ENCODE measurements at regions not wholly inside any gene's neighbourhood (a gene's known extent, or its start where the extent isn't known, plus 50 kb on each side); places are given as distances from the start of the nearest gene placed in this dataset.
"Not testable (repeated sequence)": the region's sequence is repeated elsewhere in the genome, so short reads cannot be mapped to it uniquely, and the experiment has no call there.

DNA sequence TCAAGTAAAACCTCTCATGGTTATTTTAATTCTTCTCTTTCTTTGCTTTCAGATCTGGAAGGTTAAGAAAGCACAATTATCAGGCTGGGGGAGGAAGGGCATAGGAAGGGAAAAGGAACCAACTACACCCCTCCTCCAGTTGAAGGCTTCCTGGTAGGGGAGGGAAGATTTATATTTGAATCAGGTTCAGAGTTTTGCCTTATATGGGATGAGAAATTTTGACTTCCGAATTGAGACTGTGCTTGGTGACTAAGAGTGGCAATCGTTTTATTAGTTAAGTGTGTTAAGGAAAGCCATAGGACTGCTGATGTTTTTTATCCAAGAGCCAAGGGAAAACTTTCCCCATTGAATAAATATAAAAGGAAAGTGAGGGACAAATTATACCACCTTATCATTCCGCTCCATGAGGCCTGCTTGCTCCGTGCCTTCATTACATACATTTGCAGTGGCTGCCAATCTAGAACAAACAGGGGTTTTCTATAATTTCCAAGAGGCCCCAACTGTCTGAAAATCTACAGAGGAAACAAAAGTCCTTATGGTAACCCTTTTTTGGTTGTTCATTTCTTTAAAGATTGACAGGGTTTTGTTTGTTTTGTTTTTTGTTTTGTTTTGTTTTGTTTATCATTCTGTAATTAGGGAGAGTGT, 115.7 kb upstream of the EPB41L4A start:
- no peak for DNase-seq

DNA sequence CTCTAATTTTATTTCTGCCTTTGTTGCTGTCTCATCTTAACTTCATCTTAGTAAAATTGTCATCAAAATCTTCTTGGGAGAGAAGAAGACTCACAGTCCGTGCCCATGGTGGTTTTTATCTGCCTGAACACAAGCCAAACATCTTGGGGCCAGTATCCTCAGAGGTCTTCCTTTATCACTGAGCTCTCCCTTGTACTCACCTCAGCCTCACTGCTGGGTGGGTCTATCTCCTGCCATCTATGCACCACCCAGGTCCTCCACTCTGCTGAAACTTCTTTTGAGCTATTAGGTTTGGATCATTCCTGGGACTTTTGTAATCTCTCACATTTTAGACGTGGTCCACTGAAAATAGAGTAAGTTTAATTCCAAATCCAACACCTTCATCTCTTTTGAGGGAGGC, 116.3 kb upstream of the EPB41L4A start:
- DNase-seq = no peak

DNA sequence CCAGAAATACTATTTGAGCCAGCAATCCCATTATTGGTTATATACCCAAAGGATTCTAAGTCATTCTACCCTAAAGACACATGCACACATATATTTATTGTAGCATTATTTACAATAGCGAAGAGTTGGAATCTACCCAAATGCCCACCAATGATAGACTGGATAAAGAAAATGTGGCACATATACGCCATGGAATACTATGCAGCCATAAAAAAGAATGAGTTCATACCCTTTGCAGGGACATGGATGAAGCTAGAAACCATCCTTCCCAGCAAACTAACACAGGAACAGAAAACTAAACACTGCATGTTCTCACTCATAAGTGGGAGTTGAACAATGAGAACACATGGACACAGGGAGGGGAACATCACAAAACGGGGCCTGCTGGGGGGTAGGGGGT, 125.5 kb upstream of the EPB41L4A start:
- DNase-seq = not testable (repeated sequence)

DNA sequence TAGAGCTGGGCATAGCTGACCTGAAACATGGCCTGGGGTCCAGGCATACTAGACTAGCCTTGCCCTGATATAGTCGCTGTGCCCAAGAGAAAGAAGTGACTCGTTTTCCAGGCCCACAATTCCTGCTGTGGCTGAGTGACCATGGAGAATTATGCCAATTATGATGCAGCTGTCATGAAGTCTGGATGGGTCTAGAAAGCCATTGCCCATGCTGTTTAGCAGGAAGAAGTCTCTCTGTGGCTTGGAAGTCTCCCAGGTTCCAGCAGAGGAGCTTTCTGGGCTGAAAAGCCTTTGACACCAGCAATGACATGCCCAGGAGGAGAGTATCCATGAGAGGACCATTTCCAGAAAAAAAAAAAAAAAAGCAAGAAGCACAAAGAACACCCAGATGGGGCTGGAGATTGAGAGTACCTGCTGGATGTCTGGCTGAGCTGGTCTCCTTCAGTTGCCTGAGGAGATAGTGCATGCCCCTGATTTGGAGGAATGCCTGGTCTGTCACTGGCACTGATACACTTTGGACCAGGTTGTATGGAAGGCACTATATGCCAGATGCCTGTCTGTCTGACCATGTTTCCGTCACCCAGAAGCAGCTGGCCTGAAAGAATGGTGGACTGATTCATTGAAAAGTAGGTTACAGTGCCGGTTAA, 128.0 kb upstream of the EPB41L4A start:
- no peak for DNase-seq

DNA sequence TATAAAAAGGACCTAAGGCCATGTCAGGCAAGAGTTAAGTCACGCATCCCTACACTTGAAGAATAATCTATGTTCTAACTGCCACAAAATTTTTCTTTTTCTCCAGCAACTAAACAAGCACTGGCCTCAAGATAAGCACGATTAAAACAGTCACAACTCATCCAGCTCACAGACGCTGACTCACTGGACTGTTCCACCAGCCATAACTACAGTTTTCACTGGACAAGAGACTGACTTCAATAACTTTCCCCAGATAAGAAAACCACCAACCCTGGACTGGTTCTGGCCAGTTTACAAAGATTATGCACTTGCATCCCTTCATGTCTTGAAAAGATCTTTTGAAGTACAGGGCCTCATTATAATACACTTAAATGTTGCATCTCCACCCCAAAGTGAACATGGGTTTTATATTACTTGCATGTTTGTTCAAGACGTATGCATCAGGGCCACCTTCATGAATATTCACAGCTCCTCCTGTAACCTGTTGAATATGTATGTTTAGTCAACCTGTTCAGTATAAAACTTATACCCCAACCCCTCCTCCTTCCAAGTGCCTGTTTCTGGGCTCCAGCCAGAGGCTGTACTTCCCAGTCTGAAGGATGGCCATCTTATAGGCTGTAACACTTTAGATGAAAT, 129.3 kb upstream of the EPB41L4A start:
- DNase-seq = no peak

DNA sequence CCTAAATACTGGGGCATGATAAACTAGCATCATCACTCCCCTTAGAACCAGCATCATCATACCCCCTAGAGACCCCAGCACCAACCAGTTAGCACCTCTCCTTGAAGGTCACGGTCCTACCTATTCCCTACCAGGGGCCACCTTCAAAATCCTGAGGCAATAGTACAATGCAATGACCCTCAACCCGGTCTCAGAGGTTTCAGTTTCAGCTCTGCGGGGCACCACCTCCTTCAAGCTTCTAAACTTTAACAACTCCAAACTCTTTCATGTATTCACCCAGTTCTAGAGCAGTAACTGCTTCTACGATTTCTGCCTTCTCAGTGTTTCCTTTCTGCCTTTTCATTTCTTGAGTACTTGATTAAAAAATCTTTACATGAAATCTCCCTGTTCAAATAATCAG, 130.1 kb upstream of the EPB41L4A start:
- no peak for DNase-seq

DNA sequence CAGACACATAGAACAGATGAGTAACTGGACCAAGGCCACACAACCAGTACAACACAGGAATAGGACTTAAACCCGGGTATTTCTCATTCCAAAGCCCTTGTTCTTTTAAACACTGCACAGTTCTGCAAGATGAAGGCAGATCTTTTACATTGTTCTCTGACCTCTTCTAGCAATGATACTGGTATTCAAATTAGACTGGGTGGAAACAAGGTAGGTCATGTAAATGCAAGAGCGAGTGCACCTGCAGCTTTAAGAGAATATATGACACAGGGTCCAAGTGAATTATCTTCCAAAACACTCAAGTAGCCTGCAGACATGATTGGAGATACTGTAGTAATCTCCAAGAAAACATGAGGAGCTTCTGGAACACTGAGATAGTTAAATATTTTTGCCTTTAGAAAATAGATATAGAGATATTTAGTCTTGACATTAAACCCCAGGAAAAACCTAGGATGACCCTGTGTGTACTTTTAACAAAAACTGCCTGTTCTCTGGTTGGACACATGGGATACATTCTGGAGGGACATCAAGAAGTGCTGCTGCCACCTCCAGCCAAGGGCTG, 130.6 kb upstream of the EPB41L4A start:
- no peak for DNase-seq

DNA sequence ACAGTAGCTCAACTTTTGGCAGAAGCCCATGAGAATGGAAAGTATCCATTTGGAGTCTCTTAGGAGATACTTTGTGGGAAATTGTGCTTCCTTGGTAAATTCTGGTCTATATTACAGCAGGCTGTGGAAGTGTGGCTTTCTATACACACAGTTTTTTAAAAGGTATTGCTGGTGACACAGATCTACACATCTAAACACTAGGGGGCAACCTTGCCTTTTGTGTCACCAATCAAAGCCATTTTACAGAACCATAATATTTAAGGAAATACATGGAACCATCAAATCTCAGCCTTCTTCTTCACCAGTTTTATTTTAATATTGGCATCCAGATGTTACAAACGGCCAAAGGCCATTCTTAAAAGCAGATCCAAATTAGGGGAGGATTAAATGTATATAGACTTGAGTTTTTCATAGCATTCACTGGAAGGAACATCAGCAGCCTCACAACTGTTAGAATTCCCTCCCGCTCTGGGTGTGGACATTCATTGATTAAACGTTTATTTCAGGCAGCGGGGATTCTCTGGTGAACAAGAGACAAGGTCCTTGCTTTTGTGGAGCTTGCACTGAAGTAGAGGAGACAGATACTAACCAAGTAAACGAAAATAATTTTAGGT, 132.4 kb upstream of the EPB41L4A start:
- peak; percentile 21 for DNase-seq

DNA sequence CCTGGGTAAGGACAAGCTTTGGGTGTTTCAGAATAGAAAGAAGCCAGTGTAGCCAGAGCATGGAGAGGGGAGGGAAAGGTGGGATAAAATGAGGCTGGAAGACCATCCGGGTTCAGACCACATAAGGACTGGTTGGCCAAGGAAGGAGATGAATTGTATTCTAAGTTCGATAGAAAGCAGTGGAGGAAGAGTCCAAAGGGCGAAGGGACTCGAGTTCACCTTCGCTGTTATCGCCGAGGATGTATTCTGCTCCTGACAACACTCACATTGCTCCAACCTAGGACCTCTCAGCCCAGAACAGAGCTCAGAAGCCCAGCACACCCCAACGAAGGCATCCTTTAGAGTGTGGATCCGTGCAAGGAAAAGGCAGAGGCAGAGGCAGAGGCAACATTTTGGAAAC, 133.1 kb upstream of the EPB41L4A start:
- DNase-seq = no peak

DNA sequence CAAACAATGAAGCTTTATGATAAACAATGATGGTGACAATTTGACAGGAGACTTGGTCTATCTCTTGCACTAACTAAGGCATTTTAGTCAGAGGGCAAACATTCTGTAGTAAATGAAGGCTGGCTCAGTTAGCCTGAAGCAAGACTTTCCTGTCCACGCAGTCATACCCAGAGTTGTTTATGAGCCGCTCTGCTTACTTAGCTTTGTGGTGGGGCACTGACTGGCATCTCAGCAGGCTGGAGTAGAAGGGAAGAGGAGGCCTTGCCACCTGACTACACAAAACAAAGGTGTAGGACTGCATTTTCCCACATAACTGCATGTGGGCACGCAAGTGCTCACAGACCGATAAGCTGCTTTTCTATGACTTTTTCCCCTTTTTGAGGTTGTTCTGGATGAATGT, 133.7 kb upstream of the EPB41L4A start:
- no peak for DNase-seq

DNA sequence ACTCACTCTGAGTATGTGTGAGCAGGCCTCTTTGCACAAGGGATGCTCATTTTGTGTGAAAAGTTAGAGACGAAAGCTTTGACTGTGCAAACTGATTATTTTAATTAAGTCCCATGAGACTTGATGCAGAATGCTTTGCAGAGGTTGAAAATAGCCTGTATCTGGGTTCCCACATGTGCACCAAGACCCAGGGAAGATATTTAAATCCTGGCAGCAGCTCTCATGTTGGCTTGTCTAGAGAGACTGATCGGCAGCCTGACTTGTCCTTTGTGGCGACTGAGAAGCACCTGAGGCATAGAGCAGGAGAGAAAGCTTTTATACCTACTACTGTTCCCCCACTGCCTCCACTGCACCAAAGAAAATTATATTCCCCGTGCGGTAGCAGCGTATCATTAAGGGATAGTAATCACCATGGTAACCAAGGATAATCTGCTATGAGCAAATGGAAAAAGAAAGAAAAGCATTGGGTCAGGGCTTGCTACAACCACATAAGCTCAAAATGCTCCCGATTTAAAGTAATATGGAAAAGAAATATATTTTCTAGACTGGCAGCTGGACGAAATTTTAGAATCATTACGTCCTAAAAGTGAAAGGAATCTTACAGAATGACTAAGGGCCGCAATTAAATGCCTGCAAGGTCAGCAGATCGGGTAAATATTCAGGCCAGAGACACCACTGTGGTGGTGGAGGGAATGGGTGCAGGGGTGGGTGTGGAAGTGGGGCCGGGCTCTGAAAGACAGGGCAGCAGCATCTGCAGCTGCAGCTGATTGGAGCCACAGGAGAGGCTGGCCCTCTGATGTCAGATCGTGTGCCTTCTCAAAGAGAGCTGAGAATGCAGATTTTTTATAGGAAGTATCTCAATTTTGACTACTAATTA, 135.3 kb upstream of the EPB41L4A start:
- DNase-seq = no peak

DNA sequence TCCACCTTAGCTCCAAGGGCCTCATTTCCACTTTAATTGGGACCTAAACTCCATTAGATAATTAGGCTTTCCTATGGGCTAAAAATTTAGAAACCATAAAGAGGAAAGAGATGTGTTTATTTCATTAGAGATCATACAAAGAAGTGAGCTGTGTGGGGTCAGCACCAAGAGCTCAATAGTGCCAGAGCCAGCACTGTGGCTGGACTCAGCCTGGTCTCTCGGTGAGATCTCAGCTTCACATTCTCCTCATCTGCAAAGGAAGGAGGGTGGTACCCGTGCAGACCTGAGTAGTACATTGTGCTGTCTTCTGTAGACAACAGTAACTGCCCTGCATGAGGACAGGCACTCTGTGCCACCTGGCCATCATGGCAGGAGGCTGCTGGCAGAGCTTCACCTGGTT, 136.1 kb upstream of the EPB41L4A start:
- no peak for DNase-seq

DNA sequence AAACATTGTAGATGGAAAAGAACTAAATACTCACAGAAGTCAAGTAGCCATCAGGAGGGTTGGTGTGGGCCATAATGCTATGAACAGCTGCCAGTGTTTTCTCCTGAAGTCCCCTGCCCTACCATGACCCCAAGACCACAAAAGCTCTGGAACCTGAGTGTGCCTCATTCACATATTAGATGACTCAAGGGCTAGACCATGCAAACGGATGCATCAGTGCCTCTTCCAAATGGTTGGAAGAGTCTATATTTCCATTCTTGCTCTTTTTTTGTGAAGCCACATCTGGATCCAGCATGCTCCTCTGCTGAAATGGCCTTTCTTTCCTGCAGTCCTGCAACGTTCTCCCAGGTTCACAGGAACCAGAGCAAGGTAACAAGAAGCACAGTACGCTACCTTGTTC, 136.6 kb upstream of the EPB41L4A start:
- DNase-seq = no peak

DNA sequence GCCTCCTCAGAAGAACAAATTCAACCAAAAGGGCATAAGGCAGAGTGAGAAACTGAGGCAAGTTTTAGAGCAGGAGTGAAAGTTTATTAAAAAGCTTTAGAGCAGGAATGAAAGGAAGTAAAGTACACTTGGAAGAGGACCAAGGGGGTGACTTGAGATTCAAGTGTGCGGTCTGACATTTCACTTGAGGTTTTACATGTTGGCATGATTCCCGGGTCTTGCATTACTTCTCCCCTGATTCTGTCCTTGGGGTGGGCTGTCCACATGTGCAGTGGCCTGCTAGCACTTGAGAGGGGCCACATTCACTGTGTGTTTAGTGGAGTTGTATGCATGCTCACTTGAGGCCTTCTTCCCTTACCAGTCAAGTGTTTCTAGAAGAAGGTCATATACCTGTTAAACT, 140.4 kb upstream of the EPB41L4A start:
- DNase-seq = not testable (repeated sequence)

DNA sequence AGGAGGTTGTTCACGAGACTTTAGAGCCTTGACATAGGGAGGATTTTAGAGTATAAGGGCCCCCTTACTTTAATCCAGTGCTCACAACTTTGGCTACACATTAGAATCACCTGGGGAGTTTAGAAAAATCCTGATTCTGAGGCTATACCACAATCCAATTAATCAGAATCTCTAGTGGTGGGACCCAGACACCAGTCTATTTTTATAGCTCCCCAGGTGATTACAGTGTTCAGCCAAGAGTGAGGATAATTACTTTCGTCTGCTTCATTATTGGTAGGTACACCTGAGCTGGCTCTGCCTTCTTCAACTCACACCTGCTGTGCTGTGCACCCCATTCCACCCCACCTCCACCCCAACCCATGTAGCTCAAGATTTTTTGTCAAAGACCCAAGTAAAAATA, 141.3 kb upstream of the EPB41L4A start:
- DNase-seq = no peak

DNA sequence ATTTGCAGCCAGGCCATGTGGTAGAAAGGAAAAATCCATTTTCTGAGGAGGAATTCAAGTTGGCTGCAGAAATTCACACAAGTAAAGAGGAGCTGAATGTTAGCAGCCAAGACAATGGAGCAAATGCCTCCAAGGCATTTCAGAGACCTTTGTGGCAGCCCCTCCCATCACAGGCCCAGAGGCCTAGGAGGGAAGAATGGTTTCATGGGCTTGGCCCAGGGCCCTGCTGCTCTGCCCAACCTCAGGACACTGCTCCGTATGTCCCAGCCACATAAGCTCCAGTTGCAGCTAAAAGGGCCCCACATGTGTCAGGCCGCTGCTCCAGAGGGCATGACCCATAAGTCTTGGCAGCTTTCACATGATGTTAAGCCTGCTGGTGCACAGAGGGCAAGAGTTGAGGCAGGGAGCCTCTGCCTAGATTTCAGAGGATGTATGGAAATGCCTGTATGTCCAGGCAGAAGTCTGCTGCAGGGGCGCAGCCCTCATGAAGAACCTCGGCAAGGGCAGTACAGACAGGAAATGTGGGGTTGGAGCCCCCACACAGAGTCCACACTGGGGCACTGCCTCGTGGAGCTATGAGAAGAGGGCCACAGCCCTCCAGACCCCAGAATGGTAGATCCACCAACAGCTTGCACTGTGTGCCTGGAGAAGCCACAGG, 144.2 kb upstream of the EPB41L4A start:
- DNase-seq = no peak

DNA sequence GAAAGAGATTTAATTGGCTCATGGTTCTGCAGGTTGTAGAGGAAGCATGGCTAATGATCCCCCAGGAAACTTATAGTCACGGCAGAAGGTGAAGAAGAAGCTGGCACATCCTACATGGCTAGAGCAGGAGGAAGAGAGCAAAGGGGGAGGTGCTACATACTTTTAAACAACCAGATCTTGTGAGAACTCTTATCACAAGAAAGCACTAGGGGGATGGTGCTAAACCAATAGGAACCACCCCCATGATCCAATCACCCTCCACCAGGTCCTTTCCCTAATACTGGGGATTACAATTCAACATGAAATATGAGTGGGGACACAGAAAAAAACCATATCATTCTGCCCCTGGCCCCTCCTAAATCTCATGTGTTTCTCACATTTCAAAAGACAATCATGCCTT, 147.2 kb upstream of the EPB41L4A start:
- no peak for DNase-seq

DNA sequence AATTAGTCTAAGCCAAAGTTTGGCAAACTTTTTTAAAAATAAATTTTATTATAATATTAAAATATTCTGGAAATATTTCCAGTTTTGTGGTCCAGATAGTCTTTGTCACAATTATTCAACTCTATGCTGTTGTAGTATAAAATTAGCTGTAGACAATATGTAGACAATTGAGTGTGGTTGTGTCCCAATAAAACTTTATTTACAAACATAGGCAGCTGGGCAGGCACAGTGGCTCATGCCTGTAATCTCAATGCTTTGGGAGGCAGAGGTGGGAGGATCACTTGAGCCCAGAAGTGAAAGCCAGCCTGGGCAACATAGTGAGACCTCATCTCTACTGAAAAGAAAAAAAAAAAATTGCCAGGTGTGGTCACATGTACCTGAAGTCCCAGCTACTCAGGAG, 150.5 kb upstream of the EPB41L4A start:
- no peak for DNase-seq

DNA sequence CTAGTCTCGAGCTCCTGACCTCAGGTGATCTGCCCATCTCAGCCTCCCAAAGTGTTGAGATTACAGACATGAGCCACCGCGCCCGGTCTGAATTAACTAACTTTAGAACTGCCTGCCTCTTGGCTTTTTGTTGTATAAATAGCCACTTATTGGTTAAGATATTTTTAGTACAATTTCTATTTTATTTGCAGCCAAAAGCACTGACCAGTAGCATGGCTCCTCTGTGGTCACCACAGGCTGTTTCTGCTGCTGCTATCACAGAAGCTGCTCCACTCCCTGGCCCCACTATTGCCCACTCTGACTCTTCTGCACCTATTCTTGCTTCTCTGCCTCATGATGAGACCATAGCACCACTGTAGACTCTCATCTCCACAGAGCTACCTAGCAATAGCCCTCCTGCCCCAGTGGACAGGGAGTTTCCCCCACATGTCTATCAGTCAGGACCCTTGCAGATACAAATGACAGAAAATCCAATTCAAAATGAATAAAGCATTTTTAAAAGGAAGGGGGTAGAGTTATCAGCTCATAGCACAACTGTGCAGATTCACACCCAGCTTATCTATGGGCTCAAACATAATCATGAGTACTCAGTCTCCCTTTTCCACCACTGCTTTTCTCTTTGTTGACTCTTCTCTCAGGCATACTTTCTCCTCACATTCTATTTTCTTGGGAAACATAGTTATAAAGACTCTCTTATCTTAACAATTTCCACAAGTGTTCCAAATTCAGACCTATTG, 151.8 kb upstream of the EPB41L4A start:
- no peak for DNase-seq

DNA sequence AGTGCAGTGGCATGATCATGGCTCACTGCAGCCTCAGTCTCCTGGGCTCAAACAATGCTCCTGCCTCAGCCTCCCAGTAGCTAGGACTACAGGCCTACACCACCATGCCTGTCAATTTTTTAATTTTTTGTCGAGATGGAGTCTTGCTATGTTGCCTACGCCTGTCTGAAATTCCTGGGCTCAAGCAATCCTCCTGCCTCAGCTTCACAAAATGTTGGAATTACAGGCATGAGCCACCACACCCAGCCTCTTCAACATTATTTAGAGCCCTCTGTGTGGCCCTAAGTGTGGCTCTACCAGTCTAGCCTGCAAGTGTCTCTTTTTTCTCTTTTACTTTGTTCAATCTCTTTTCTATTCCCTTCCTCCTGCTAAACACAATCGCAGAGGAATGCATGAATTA, 154.4 kb upstream of the EPB41L4A start:
- no peak for DNase-seq

DNA sequence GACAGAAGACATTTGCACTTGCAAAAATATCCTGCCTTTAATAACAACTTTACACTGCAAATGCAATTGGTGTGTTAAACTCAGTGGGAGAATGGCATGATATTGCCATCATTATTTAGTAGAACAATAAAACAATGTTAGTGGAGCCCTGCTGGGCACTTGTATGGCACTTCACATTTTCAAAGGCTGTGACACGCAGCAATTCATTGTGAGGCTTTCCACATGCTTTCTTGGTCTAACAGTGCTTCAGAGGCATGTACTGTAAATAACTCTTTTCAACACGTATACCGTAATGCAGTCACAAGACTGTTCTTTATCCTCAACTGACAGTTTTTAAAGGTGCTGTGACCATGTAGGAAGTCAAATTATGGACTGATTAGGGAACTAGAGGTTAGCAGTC, 155.5 kb upstream of the EPB41L4A start:
- no peak for DNase-seq
